ENCODE measurements at regions not wholly inside any gene's neighbourhood (a gene's known extent, or its start where the extent isn't known, plus 50 kb on each side); places are given as distances from the start of the nearest gene placed in this dataset.
A peak's percentile ranks its signal among the peaks of the same experiment; 100 is the strongest.
"Not testable (repeated sequence)": the region's sequence is repeated elsewhere in the genome, so short reads cannot be mapped to it uniquely, and the experiment has no call there.

- intact Hi-C loops (cut with DNase I), result loop anchor here (5.0 kb wide), 1 partner anchor 589 kb away; no protein-coding TSS in a partner anchor
Observed at GRCh38 chr4:12042818-12043217, 614.1 kb upstream of the HS3ST1 start.

GRCh38 chr4:12041828-12042227 lies 613.1 kb upstream of the HS3ST1 start:
- intact Hi-C loops (cut with DNase I), result loop anchor here (5.0 kb wide), 1 partner anchor 590 kb away; no protein-coding TSS in a partner anchor
- DNase-seq, result no peak

More at GRCh38 chr4:12042818-12043217, 614.1 kb upstream of the HS3ST1 start:
- DNase-seq, result no peak

- intact Hi-C loops (cut with DNase I), result no loop called here
- DNase-seq, result peak in 1 of 10 donors; percentile 52
Observed at GRCh38 chr4:12036450-12036849, 607.8 kb upstream of the HS3ST1 start.

GRCh38 chr4:12028258-12028657 lies 599.6 kb upstream of the HS3ST1 start:
- intact Hi-C loops (cut with DNase I), result no loop called here
- DNase-seq, result no peak

GRCh38 chr4:12022409-12022808 lies 593.7 kb upstream of the HS3ST1 start:
- intact Hi-C loops (cut with DNase I), result no loop called here
- no peak for DNase-seq

- no peak for DNase-seq
- intact Hi-C loops (cut with DNase I), result no loop called here
Observed at GRCh38 chr4:12016729-12017128, 588.0 kb upstream of the HS3ST1 start.

GRCh38 chr4:12005471-12005870 lies 576.8 kb upstream of the HS3ST1 start:
- DNase-seq, result no peak
- intact Hi-C loops (cut with DNase I), result no loop called here

GRCh38 chr4:11996581-11996980 lies 567.9 kb upstream of the HS3ST1 start:
- DNase-seq; intact Hi-C loops (cut with DNase I): not testable (repeated sequence)

- intact Hi-C loops (cut with DNase I), result no loop called here
Observed at GRCh38 chr4:11976726-11977263, 548.1 kb upstream of the HS3ST1 start.

GRCh38 chr4:11973270-11973669 lies 544.6 kb upstream of the HS3ST1 start:
- DNase-seq, result no peak
- intact Hi-C loops (cut with DNase I), result no loop called here

More at GRCh38 chr4:11976726-11977263, 548.1 kb upstream of the HS3ST1 start:
- DNase-seq, result no peak

GRCh38 chr4:11970754-11971153 lies 542.1 kb upstream of the HS3ST1 start:
- intact Hi-C loops (cut with DNase I), result no loop called here

GRCh38 chr4:11966782-11967181 lies 538.1 kb upstream of the HS3ST1 start:
- intact Hi-C loops (cut with DNase I), result no loop called here
- no peak for DNase-seq

More at GRCh38 chr4:11970754-11971153, 542.1 kb upstream of the HS3ST1 start:
- no peak for DNase-seq

GRCh38 chr4:11954093-11954492 lies 525.4 kb upstream of the HS3ST1 start:
- no peak for DNase-seq
- intact Hi-C loops (cut with DNase I), result no loop called here

- no peak for DNase-seq
- intact Hi-C loops (cut with DNase I), result no loop called here
Observed at GRCh38 chr4:11949355-11949754, 520.7 kb upstream of the HS3ST1 start.

- DNase-seq; intact Hi-C loops (cut with DNase I): not testable (repeated sequence)
Observed at GRCh38 chr4:11947629-11948028, 518.9 kb upstream of the HS3ST1 start.

GRCh38 chr4:11937941-11938340 lies 509.2 kb upstream of the HS3ST1 start:
- DNase-seq, result no peak
- intact Hi-C loops (cut with DNase I), result no loop called here

- intact Hi-C loops (cut with DNase I), result no loop called here
- DNase-seq, result no peak
Observed at GRCh38 chr4:11931266-11931820, 502.6 kb upstream of the HS3ST1 start.

- DNase-seq, result no peak
- intact Hi-C loops (cut with DNase I), result no loop called here
Observed at GRCh38 chr4:11929080-11929479, 500.4 kb upstream of the HS3ST1 start.

GRCh38 chr4:11919316-11919715 lies 490.6 kb upstream of the HS3ST1 start:
- intact Hi-C loops (cut with DNase I), result no loop called here
- DNase-seq, result no peak

GRCh38 chr4:11914406-11914805 lies 485.7 kb upstream of the HS3ST1 start:
- intact Hi-C loops (cut with DNase I), result no loop called here
- no peak for DNase-seq

GRCh38 chr4:11912886-11913285 lies 484.2 kb upstream of the HS3ST1 start:
- no peak for DNase-seq
- intact Hi-C loops (cut with DNase I), result no loop called here

GRCh38 chr4:11910812-11911211 lies 482.1 kb upstream of the HS3ST1 start:
- DNase-seq, result no peak
- intact Hi-C loops (cut with DNase I), result no loop called here

GRCh38 chr4:11908712-11909111 lies 480.0 kb upstream of the HS3ST1 start:
- intact Hi-C loops (cut with DNase I), result no loop called here
- DNase-seq, result no peak
